ENCODE measurements at regions not wholly inside any gene's neighbourhood (a gene's known extent, or its start where the extent isn't known, plus 50 kb on each side); places are given as distances from the start of the nearest gene placed in this dataset.

- Histone ChIP-seq H3K27me3 (ENCODE audit: insufficient read depth, low read length) (no peaks in the 10 kb centered on the region), H3K4me1 (ENCODE audit: insufficient read depth, low read length) (no peaks in the 10 kb centered on the region), H4K8ac (replicated peaks; ENCODE audit: insufficient read length, low read depth, low read length) (no peak overlapping the region), H2BK120ac (ENCODE audit: low read depth, low read length, poor library complexity, severe bottlenecking) (no peak overlapping the region), H4K20me1 (ENCODE audit: control insufficient read depth, insufficient read depth, insufficient read length) (no peaks in the 10 kb centered on the region), H3K56ac (ENCODE audit: insufficient read length, low read depth, low read length) (no peak overlapping the region), H4K5ac (ENCODE audit: insufficient read length, low read depth, low read length) (no peak overlapping the region), H3K23me2 (ENCODE audit: insufficient read length, low read depth, low read length, poor library complexity, severe bottlenecking) (no peaks in the 10 kb centered on the region), H2BK20ac (ENCODE audit: low read depth, low read length, poor library complexity, severe bottlenecking) (no peak overlapping the region), H3K4ac (ENCODE audit: low read depth, low read length) (no peak overlapping the region), H3K79me1 (ENCODE audit: insufficient read depth, low read depth, low read length, poor library complexity, severe bottlenecking) (no peaks in the 10 kb centered on the region), H3K4me2 (ENCODE audit: insufficient read depth, insufficient read length, low read length) (no peak overlapping the region), H3K18ac (ENCODE audit: insufficient read length, low read depth, low read length) (no peak overlapping the region), H3K79me2 (ENCODE audit: insufficient read depth, low read length) (no peaks in the 10 kb centered on the region), H2AFZ (ENCODE audit: low read length) (no peak overlapping the region), H3K27ac (ENCODE audit: insufficient read length, low read depth, low read length) (no peak overlapping the region), H3K14ac (ENCODE audit: insufficient read depth, low read length) (no peak overlapping the region), H3K9ac (ENCODE audit: extremely low read depth, insufficient read length, low read length) (no peak overlapping the region), H3T11ph (ENCODE audit: low read length) (no peak overlapping the region), H3K23ac (ENCODE audit: insufficient read length, low read depth, low read length) (no peak overlapping the region), H3K9me3 (ENCODE audit: control insufficient read depth, low read depth, low read length) (no peaks in the 10 kb centered on the region), H2BK5ac (ENCODE audit: insufficient read length, low read length) (no peak overlapping the region), H2AK5ac (ENCODE audit: insufficient read length, low read length) (no peak overlapping the region), H2BK12ac (ENCODE audit: insufficient read length, low read depth, low read length) (no peak overlapping the region), H4K91ac (ENCODE audit: insufficient read length, low read depth, low read length) (no peak overlapping the region), H2BK15ac (ENCODE audit: low read depth, low read length) (no peak overlapping the region)
- Mint-ChIP-seq H3K27ac (no peak overlapping the region; a peak in 1 of 7 replicates), H3K4me1 (no peaks in the 10 kb centered on the region), H3K27me3 (ENCODE audit: low read depth) (no peaks in the 10 kb centered on the region), H3K4me3 (no peak overlapping the region), H3K9me3 (peaks cover 0 to 2% of the 10 kb centered on the region in 2 experiments; a peak in 1 of 5 replicates), H3K36me3 (ENCODE audit: insufficient read depth in 1 of 3, low read depth in 3 of 3) (peaks cover 0 to 3% (median 0%) of the 10 kb centered on the region in 3 experiments; a peak in 1 of 7 replicates)
- no peak for DNase-seq
- TF ChIP-seq, protein P1, sequence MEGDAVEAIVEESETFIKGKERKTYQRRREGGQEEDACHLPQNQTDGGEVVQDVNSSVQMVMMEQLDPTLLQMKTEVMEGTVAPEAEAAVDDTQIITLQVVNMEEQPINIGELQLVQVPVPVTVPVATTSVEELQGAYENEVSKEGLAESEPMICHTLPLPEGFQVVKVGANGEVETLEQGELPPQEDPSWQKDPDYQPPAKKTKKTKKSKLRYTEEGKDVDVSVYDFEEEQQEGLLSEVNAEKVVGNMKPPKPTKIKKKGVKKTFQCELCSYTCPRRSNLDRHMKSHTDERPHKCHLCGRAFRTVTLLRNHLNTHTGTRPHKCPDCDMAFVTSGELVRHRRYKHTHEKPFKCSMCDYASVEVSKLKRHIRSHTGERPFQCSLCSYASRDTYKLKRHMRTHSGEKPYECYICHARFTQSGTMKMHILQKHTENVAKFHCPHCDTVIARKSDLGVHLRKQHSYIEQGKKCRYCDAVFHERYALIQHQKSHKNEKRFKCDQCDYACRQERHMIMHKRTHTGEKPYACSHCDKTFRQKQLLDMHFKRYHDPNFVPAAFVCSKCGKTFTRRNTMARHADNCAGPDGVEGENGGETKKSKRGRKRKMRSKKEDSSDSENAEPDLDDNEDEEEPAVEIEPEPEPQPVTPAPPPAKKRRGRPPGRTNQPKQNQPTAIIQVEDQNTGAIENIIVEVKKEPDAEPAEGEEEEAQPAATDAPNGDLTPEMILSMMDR (conservative IDR thresholded peaks at IDR 0.05) = no peak
- WGBS (ENCODE audit: extremely low coverage, insufficient read length, low lambda C conversion rate) = no CpG with 5 or more reads among the region's 5 CpGs
These were observed 986.0 kb downstream of the ROBO2 start for GRCh38 chr3:78025916-78026315.
